ENCODE measurements at regions not wholly inside any gene's neighbourhood (a gene's known extent, or its start where the extent isn't known, plus 50 kb on each side); places are given as distances from the start of the nearest gene placed in this dataset.
"Not testable (repeated sequence)": the region's sequence is repeated elsewhere in the genome, so short reads cannot be mapped to it uniquely, and the experiment has no call there.

DNA sequence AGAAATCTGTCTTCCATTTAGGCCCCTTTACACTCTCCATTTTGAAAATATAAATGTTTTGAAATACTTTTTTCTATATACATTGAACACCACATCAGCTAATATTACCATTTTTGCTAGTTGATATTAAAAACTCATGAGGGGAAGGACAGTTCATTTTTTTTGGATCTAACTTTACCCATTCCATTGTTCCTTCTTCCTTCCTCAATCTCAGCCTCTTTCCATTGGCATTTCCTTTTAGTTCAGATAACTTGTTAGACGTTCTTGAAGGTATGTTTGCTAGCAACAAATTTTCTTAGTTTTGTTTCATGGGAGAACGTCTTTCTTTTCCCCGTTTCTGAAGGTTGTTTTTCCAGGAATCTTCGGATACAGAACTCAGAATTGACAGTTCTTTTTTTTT is 759.0 kb downstream of the SOCS6 start:
- no peak for DNase-seq
- no peak overlapping the region for H3K4me3 Mint-ChIP-seq (ENCODE audit: unreplicated experiment)

GRCh38 chr18:71045331-71046065 is 756.7 kb downstream of the SOCS6 start:
- no peak for DNase-seq
- Mint-ChIP-seq H3K9me3 (ENCODE audit: unreplicated experiment) (no peaks in the 10 kb centered on the region), H3K4me3 (ENCODE audit: unreplicated experiment) (no peak overlapping the region), H3K27ac (ENCODE audit: unreplicated experiment) (no peak overlapping the region), H3K36me3 (ENCODE audit: unreplicated experiment) (no peaks in the 10 kb centered on the region), H3K27me3 (ENCODE audit: unreplicated experiment) (no peaks in the 10 kb centered on the region), H3K4me1 (ENCODE audit: low read depth, unreplicated experiment) (no peaks in the 10 kb centered on the region)
- TF ChIP-seq, protein P1, sequence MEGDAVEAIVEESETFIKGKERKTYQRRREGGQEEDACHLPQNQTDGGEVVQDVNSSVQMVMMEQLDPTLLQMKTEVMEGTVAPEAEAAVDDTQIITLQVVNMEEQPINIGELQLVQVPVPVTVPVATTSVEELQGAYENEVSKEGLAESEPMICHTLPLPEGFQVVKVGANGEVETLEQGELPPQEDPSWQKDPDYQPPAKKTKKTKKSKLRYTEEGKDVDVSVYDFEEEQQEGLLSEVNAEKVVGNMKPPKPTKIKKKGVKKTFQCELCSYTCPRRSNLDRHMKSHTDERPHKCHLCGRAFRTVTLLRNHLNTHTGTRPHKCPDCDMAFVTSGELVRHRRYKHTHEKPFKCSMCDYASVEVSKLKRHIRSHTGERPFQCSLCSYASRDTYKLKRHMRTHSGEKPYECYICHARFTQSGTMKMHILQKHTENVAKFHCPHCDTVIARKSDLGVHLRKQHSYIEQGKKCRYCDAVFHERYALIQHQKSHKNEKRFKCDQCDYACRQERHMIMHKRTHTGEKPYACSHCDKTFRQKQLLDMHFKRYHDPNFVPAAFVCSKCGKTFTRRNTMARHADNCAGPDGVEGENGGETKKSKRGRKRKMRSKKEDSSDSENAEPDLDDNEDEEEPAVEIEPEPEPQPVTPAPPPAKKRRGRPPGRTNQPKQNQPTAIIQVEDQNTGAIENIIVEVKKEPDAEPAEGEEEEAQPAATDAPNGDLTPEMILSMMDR (IDR thresholded peaks at IDR 0.05; ENCODE audit: partially characterized antibody, unreplicated experiment): no peak

More for the DNA sequence above, 759.0 kb downstream of the SOCS6 start:
- Mint-ChIP-seq H3K4me1 (ENCODE audit: low read depth, unreplicated experiment) (no peaks in the 10 kb centered on the region), H3K27ac (ENCODE audit: unreplicated experiment) (no peak overlapping the region), H3K27me3 (ENCODE audit: unreplicated experiment) (no peaks in the 10 kb centered on the region), H3K36me3 (ENCODE audit: unreplicated experiment) (no peaks in the 10 kb centered on the region), H3K9me3 (ENCODE audit: unreplicated experiment) (no peaks in the 10 kb centered on the region)
- TF ChIP-seq, protein P1 (IDR thresholded peaks at IDR 0.05; ENCODE audit: partially characterized antibody, unreplicated experiment): no peak

- Mint-ChIP-seq H3K4me1 (ENCODE audit: low read depth, unreplicated experiment) (no peaks in the 10 kb centered on the region), H3K4me3 (ENCODE audit: unreplicated experiment) (no peak overlapping the region), H3K27me3 (ENCODE audit: unreplicated experiment) (no peaks in the 10 kb centered on the region), H3K9me3 (ENCODE audit: unreplicated experiment) (no peaks in the 10 kb centered on the region), H3K27ac (ENCODE audit: unreplicated experiment) (no peak overlapping the region), H3K36me3 (ENCODE audit: unreplicated experiment) (no peaks in the 10 kb centered on the region)
- TF ChIP-seq, protein P1 (IDR thresholded peaks at IDR 0.05; ENCODE audit: partially characterized antibody, unreplicated experiment): no peak
- no peak for DNase-seq
Measured at GRCh38 chr18:71040161-71040560, 751.3 kb downstream of the SOCS6 start.

DNA sequence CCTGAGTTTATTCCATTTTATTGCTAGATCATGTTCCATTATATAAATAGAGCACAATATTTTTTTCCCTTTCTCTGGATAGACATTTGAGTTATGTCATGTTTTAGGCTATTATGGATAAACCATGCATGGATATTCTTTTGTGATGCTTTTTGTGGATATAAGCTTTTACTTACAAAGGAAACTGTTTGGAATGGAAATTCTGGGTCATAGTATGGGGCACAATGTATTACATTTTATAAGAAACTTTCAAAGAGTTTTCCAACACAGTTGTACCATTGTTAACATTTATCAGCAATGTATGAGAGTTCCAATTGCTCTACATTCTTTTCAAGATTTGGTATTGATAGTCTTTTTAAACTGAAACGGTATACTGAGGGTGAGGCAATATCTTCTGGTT is 749.4 kb downstream of the SOCS6 start:
- Mint-ChIP-seq H3K9me3 (ENCODE audit: unreplicated experiment) (no peaks in the 10 kb centered on the region), H3K36me3 (ENCODE audit: unreplicated experiment) (no peaks in the 10 kb centered on the region), H3K27ac (ENCODE audit: unreplicated experiment) (no peak overlapping the region), H3K4me3 (ENCODE audit: unreplicated experiment) (no peak overlapping the region), H3K27me3 (ENCODE audit: unreplicated experiment) (no peaks in the 10 kb centered on the region), H3K4me1 (ENCODE audit: low read depth, unreplicated experiment) (no peaks in the 10 kb centered on the region)
- no peak for DNase-seq
- TF ChIP-seq, protein P1 (IDR thresholded peaks at IDR 0.05; ENCODE audit: partially characterized antibody, unreplicated experiment): no peak

- Mint-ChIP-seq H3K36me3 (ENCODE audit: unreplicated experiment) (no peaks in the 10 kb centered on the region), H3K9me3 (ENCODE audit: unreplicated experiment) (no peaks in the 10 kb centered on the region), H3K27ac (ENCODE audit: unreplicated experiment) (no peak overlapping the region), H3K4me3 (ENCODE audit: unreplicated experiment) (no peak overlapping the region), H3K4me1 (ENCODE audit: low read depth, unreplicated experiment) (no peaks in the 10 kb centered on the region), H3K27me3 (ENCODE audit: unreplicated experiment) (no peaks in the 10 kb centered on the region)
- TF ChIP-seq, protein P1 (IDR thresholded peaks at IDR 0.05; ENCODE audit: partially characterized antibody, unreplicated experiment): no peak
- no peak for DNase-seq
Measured at GRCh38 chr18:71036783-71037182, 747.9 kb downstream of the SOCS6 start.

GRCh38 chr18:71031296-71032191 is 742.7 kb downstream of the SOCS6 start:
- not testable (repeated sequence) for H3K27me3 Mint-ChIP-seq (ENCODE audit: unreplicated experiment); DNase-seq; H3K4me1 Mint-ChIP-seq (ENCODE audit: low read depth, unreplicated experiment); H3K9me3 Mint-ChIP-seq (ENCODE audit: unreplicated experiment); H3K36me3 Mint-ChIP-seq (ENCODE audit: unreplicated experiment); H3K27ac Mint-ChIP-seq (ENCODE audit: unreplicated experiment); H3K4me3 Mint-ChIP-seq (ENCODE audit: unreplicated experiment)

DNA sequence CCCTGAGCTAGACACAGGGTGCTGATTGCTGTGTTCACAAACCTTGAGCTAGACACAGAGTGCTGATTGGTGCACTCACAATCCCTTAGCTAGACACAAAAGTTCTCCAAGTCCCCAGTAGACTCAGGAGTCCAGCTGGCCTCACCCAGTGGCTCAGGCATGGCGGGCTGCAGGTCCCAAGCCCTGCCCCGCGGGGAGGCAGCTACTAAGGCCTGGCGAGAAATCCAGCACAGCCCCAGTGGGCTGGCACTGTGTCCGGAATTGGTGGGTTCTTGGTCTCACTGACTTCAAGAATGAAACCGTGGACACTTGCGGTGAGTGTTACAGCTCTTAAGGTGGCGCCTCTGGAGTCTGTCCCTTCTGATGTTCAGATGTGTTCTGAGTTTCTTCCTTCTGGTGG is 741.2 kb downstream of the SOCS6 start:
- not testable (repeated sequence) for DNase-seq; H3K9me3 Mint-ChIP-seq (ENCODE audit: unreplicated experiment); H3K36me3 Mint-ChIP-seq (ENCODE audit: unreplicated experiment); H3K27ac Mint-ChIP-seq (ENCODE audit: unreplicated experiment); H3K4me3 Mint-ChIP-seq (ENCODE audit: unreplicated experiment); H3K4me1 Mint-ChIP-seq (ENCODE audit: low read depth, unreplicated experiment); H3K27me3 Mint-ChIP-seq (ENCODE audit: unreplicated experiment)
